HG02938 (cell line): ENCODE measurements at regions not wholly inside any gene's neighbourhood (a gene's known extent, or its start where the extent isn't known, plus 50 kb on each side); places are given as distances from the start of the nearest gene placed in this dataset.

Experiments used
- ATAC-seq: cut with Tn5 transposase; IDR thresholded peaks from one replicate; pipeline ENCODE4 v1.9.1; 2021; ENCODE audit warnings: mild to moderate bottlenecking, moderate library complexity; ENCODE audit not compliant: unreplicated experiment

- ATAC-seq, result no peak
These were observed 359.4 kb downstream of the CSNK1G3 start for GRCh38 chr5:123871373-123871772.

GRCh38 chr5:123868881-123869280 lies 356.9 kb downstream of the CSNK1G3 start:
- no peak for ATAC-seq

- no peak for ATAC-seq
These were observed 356.3 kb downstream of the CSNK1G3 start for GRCh38 chr5:123868267-123868666.

GRCh38 chr5:123865641-123866040 lies 353.7 kb downstream of the CSNK1G3 start:
- no peak for ATAC-seq

- ATAC-seq, result no peak
These were observed 352.6 kb downstream of the CSNK1G3 start for GRCh38 chr5:123864578-123864977.

- no peak for ATAC-seq
These were observed 347.0 kb downstream of the CSNK1G3 start for GRCh38 chr5:123858938-123859337.

- ATAC-seq, result no peak
These were observed 344.8 kb downstream of the CSNK1G3 start for GRCh38 chr5:123856766-123857165.

- ATAC-seq, result no peak
These were observed 343.6 kb downstream of the CSNK1G3 start for GRCh38 chr5:123855609-123856008.

- no peak for ATAC-seq
These were observed 333.6 kb downstream of the CSNK1G3 start for GRCh38 chr5:123845356-123846100.

GRCh38 chr5:123844873-123845272 lies 332.9 kb downstream of the CSNK1G3 start:
- no peak for ATAC-seq

- no peak for ATAC-seq
These were observed 323.4 kb downstream of the CSNK1G3 start for GRCh38 chr5:123835421-123835820.

GRCh38 chr5:123830575-123830974 lies 318.6 kb downstream of the CSNK1G3 start:
- ATAC-seq, result no peak

GRCh38 chr5:123827811-123828210 lies 315.8 kb downstream of the CSNK1G3 start:
- ATAC-seq, result no peak

- ATAC-seq, result no peak
These were observed 307.9 kb downstream of the CSNK1G3 start for GRCh38 chr5:123819833-123820232.

GRCh38 chr5:123819386-123819785 lies 307.4 kb downstream of the CSNK1G3 start:
- no peak for ATAC-seq

- ATAC-seq, result no peak
These were observed 305.3 kb downstream of the CSNK1G3 start for GRCh38 chr5:123817267-123817666.

- no peak for ATAC-seq
These were observed 303.0 kb downstream of the CSNK1G3 start for GRCh38 chr5:123814801-123815470.

GRCh38 chr5:123813937-123814624 lies 302.1 kb downstream of the CSNK1G3 start:
- no peak for ATAC-seq

GRCh38 chr5:123813264-123813663 lies 301.3 kb downstream of the CSNK1G3 start:
- no peak for ATAC-seq

- no peak for ATAC-seq
These were observed 299.9 kb downstream of the CSNK1G3 start for GRCh38 chr5:123811831-123812230.

GRCh38 chr5:123810746-123811340 lies 298.9 kb downstream of the CSNK1G3 start:
- ATAC-seq, result no peak
